ENCODE measurements at regions not wholly inside any gene's neighbourhood (a gene's known extent, or its start where the extent isn't known, plus 50 kb on each side); places are given as distances from the start of the nearest gene placed in this dataset.

DNA sequence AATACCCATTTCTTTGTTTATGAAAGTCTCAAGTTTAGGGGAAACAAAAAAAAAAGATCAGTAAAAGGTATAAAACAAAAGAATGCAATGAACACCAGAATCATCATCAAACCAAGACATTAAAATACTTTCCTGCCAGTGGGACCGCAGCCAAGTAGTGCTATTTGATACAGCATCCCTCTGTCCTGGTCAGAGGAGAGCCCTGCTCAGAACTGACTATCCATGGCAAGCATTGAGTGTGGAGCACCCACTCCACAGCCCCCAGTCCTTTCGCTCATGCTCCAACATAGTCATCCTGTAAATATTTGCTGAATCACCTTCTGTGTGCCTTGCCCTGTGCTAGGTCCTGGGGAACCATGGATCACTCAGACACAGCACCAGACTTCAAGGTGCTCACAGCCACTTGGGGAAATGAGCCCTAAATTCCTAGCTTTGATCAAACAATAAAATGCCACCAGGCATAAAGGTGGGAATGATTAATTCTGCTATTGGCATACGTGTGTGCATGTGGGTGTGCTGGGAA is 213.6 kb upstream of the TBX20 start:
- Mint-ChIP-seq H3K36me3 (ENCODE audit: low read depth) (no peaks in the 10 kb centered on the region), H3K4me3 (no peak overlapping the region), H3K9me3 (no peaks in the 10 kb centered on the region), H3K27ac (no peak overlapping the region), H3K27me3 (ENCODE audit: insufficient read depth) (no peaks in the 10 kb centered on the region), H3K4me1 (ENCODE audit: low read depth) (no peaks in the 10 kb centered on the region)
- no peak for DNase-seq
- no peak for TF ChIP-seq CTCF (IDR thresholded peaks at IDR 0.05)

DNA sequence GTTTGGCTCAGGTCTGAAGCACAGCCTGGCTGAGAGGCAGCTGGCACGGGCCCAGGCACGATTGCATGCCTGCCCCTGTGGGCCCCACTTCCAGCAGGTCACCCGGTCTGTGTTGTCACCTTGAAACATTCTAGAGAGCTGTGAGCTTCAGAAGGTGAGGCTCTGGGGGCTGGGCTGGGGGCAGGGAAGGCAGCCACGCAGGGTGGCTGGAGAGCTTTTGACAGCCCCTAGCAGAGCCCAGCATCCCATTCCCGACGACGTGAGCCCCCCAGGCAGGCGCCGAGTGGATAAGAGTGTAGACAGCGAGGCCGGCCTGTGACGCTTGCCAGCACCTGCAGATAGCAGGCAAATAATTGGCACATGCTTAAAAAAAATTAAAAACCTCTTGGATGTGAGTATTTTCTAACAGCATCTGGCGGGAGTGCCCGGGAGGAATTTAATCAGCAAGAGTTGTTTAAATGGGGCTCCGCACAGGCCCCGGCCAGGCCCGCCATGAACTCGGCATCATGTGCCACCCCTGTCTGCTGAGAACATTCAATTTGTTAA is 212.0 kb upstream of the TBX20 start:
- no peaks in the 10 kb centered on the region for H3K36me3 Mint-ChIP-seq (ENCODE audit: low read depth)
- H3K4me1 Mint-ChIP-seq (ENCODE audit: low read depth) = no peaks in the 10 kb centered on the region
- H3K27ac Mint-ChIP-seq = no peak overlapping the region
- no peaks in the 10 kb centered on the region for H3K9me3 Mint-ChIP-seq
- no peak overlapping the region for H3K4me3 Mint-ChIP-seq
- DNase-seq = no peak
- no peak for TF ChIP-seq CTCF (IDR thresholded peaks at IDR 0.05)
- peaks cover 2% of the 10 kb centered on the region; the same call in 1 of the 2 replicates for H3K27me3 Mint-ChIP-seq (ENCODE audit: insufficient read depth)

DNA sequence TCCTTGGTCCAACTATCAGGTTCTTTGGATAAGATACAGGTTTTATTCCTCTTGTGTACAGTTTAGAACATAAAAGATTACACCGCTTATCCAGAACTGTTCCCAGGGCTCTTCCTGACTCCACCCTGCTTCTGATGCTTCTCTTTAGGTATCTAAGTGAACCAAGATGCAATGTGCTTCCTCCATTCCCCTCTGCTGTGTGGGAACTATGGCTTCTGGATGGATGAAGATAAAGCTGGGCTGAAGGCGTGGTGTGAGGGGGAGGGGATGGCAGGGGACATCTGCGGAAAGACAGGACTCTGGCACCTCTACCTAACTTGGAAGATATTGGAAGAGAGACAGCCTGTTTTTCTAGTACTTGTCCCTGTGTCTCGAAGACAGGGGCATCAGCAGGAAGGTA is 209.9 kb upstream of the TBX20 start:
- Mint-ChIP-seq H3K27me3 (ENCODE audit: insufficient read depth) (peaks cover 2% of the 10 kb centered on the region; the same call in 1 of the 2 replicates), H3K4me1 (ENCODE audit: low read depth) (no peaks in the 10 kb centered on the region), H3K9me3 (peaks cover under 1% of the 10 kb centered on the region; the same call in 1 of the 2 replicates), H3K36me3 (ENCODE audit: low read depth) (no peaks in the 10 kb centered on the region), H3K4me3 (no peak overlapping the region), H3K27ac (no peak overlapping the region)
- DNase-seq = no peak
- TF ChIP-seq CTCF (IDR thresholded peaks at IDR 0.05) = no peak

GRCh38 chr7:35463176-35463700 is 209.3 kb upstream of the TBX20 start:
- no peak for TF ChIP-seq CTCF (IDR thresholded peaks at IDR 0.05)
- no peaks in the 10 kb centered on the region for H3K36me3 Mint-ChIP-seq (ENCODE audit: low read depth)

DNA sequence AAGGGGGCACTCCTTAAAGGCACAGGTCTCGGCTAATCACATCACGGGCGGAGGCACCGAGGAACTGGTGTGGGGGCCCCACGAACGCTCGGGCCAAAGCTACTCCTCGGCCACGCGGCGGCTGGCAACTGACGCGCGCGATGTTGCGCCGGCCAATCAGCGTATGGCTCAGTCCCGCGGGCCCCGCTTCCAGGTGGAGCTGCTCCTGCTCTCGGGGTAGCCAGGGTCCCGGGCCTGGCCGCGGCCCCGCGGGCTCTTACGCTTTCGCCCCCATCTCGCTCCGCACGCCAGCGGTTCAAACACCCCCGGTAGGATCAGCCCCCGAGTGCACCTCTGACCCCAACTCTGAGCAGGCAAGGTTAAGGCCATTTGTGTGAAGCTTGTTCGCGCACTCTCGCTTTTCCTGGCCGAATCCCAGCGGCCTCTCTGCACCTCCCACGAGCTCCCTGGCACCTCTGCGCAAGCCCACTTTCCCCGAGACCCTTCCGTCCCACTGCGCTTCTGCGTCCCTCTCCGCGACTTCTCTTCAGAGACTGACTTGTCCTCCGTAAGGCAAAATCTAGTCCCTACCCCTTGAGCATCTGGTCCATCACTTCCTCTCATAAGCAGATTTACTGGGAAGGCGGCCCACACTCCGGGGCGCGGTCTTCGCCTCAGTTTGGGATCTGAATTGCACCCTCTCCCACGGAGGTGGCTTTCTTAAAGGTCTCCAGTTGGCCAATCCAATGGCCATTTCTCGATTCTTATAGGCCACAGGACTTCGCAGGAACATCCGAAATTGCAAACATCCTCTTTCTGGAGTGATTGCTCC is 200.9 kb upstream of the TBX20 start:
- Mint-ChIP-seq H3K9me3 (peaks cover 17% of the 10 kb centered on the region), H3K4me3 (no peak overlapping the region), H3K36me3 (ENCODE audit: low read depth) (peaks cover 8% of the 10 kb centered on the region), H3K27ac (no peak overlapping the region), H3K4me1 (ENCODE audit: low read depth) (no peaks in the 10 kb centered on the region), H3K27me3 (ENCODE audit: insufficient read depth) (peaks cover 6% of the 10 kb centered on the region)
- DNase-seq = no peak
- no peak for TF ChIP-seq CTCF (IDR thresholded peaks at IDR 0.05)

More at GRCh38 chr7:35463176-35463700, 209.3 kb upstream of the TBX20 start:
- DNase-seq = no peak
- H3K27me3 Mint-ChIP-seq (ENCODE audit: insufficient read depth) = peaks cover 2% of the 10 kb centered on the region; the same call in 1 of the 2 replicates
- no peak overlapping the region for H3K27ac Mint-ChIP-seq
- H3K4me3 Mint-ChIP-seq = no peak overlapping the region
- H3K9me3 Mint-ChIP-seq = peaks cover 6% of the 10 kb centered on the region; the same call in 1 of the 2 replicates
- no peaks in the 10 kb centered on the region for H3K4me1 Mint-ChIP-seq (ENCODE audit: low read depth)

Data from HFFc6 (cell line).